GM18868 (cell line): ENCODE measurements at regions not wholly inside any gene's neighbourhood (a gene's known extent, or its start where the extent isn't known, plus 50 kb on each side); places are given as distances from the start of the nearest gene placed in this dataset.
"Not testable (repeated sequence)": the region's sequence is repeated elsewhere in the genome, so short reads cannot be mapped to it uniquely, and the experiment has no call there.

Experiments
- ATAC-seq: cut with Tn5 transposase; IDR thresholded peaks from one replicate; pipeline ENCODE4 v1.9.1; 2021; ENCODE audit warnings: mild to moderate bottlenecking, moderate library complexity; ENCODE audit not compliant: unreplicated experiment

- not testable (repeated sequence) for ATAC-seq
Observed at GRCh38 chr14:106145731-106146130, 619.3 kb downstream of the TMEM121 start.

- ATAC-seq: not testable (repeated sequence)
Observed at GRCh38 chr14:106153362-106153955, 627.1 kb downstream of the TMEM121 start.

GRCh38 chr14:106163316-106163715 is 636.9 kb downstream of the TMEM121 start:
- no peak for ATAC-seq

GRCh38 chr14:106163812-106164211 is 637.4 kb downstream of the TMEM121 start:
- not testable (repeated sequence) for ATAC-seq

- ATAC-seq: no peak
Observed at GRCh38 chr14:106166232-106166631, 639.8 kb downstream of the TMEM121 start.

- no peak for ATAC-seq
Observed at GRCh38 chr14:106166650-106167204, 640.3 kb downstream of the TMEM121 start.

GRCh38 chr14:106170163-106170658 is 643.8 kb downstream of the TMEM121 start:
- not testable (repeated sequence) for ATAC-seq

- ATAC-seq: no peak
Observed at GRCh38 chr14:106174206-106174605, 647.8 kb downstream of the TMEM121 start.

GRCh38 chr14:106177266-106178246 is 651.2 kb downstream of the TMEM121 start:
- peak; percentile 49 for ATAC-seq

- ATAC-seq: no peak
Observed at GRCh38 chr14:106179761-106180160, 653.4 kb downstream of the TMEM121 start.

GRCh38 chr14:106184771-106185170 is 658.4 kb downstream of the TMEM121 start:
- not testable (repeated sequence) for ATAC-seq

- ATAC-seq: not testable (repeated sequence)
Observed at GRCh38 chr14:106185174-106185836, 658.9 kb downstream of the TMEM121 start.

GRCh38 chr14:106185837-106186233 is 659.5 kb downstream of the TMEM121 start:
- no peak for ATAC-seq

- ATAC-seq: no peak
Observed at GRCh38 chr14:106187216-106187615, 660.8 kb downstream of the TMEM121 start.

- ATAC-seq: not testable (repeated sequence)
Observed at GRCh38 chr14:106192701-106193100, 666.3 kb downstream of the TMEM121 start.

- not testable (repeated sequence) for ATAC-seq
Observed at GRCh38 chr14:106196459-106196858, 670.1 kb downstream of the TMEM121 start.

- not testable (repeated sequence) for ATAC-seq
Observed at GRCh38 chr14:106197264-106197663, 670.9 kb downstream of the TMEM121 start.

GRCh38 chr14:106199097-106199496 is 672.7 kb downstream of the TMEM121 start:
- no peak for ATAC-seq

- no peak for ATAC-seq
Observed at GRCh38 chr14:106200541-106201315, 674.3 kb downstream of the TMEM121 start.

GRCh38 chr14:106201376-106201775 is 675.0 kb downstream of the TMEM121 start:
- no peak for ATAC-seq
